ENCODE measurements at regions not wholly inside any gene's neighbourhood (a gene's known extent, or its start where the extent isn't known, plus 50 kb on each side); places are given as distances from the start of the nearest gene placed in this dataset.

DNA sequence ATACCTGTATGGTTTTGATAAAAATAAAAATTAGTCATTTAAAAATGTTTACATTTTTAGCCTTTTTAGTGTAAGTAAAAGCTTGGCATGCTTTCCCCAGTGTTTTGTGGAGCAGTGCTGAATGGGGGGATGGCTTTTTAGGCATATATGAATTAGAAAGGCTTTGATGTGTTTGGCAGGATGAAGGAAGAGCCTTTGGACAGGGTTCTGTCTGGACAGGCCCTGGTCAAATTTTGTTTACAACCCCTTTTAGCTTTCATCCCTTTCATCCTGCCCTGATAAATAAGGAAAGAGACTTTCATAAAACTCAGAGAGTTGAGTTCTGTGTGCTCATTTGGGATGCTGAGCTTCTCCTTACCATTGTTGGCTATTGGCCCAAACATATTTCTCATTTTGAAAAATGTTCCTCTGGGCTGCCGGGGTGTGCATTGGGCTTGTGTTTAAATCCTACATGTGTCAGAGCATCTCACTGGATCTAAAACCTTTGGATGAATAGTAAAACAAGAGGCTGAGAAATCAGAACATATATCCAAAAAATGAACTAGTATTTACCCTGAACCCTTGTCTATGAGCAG lies 68.1 kb upstream of the PHYHIPL start:
- no peak for TF ChIP-seq RAD21 (conservative IDR thresholded peaks at IDR 0.05)
- no peak for TF ChIP-seq EZH2 (IDR thresholded peaks at IDR 0.05; ENCODE audit: borderline replicate concordance, insufficient read depth, low read length, poor library complexity, severe bottlenecking)
- no peak for TF ChIP-seq CTCF (IDR thresholded peaks at IDR 0.05; ENCODE audit: poor library complexity, severe bottlenecking)
- TF ChIP-seq POLR2AphosphoS5 (IDR thresholded peaks at IDR 0.05) = no peak
- TF ChIP-seq EP300 (conservative IDR thresholded peaks at IDR 0.05; ENCODE audit: poor library complexity, severe bottlenecking) = no peak
- no peak for TF ChIP-seq TAF1 (IDR thresholded peaks at IDR 0.05; ENCODE audit: low read depth)
- TF ChIP-seq REST (IDR thresholded peaks at IDR 0.05; ENCODE audit: borderline replicate concordance) = no peak
- TF ChIP-seq MXI1 (conservative IDR thresholded peaks at IDR 0.05; ENCODE audit: poor library complexity, severe bottlenecking) = no peak
- TF ChIP-seq SMC3 (conservative IDR thresholded peaks at IDR 0.05; ENCODE audit: poor library complexity) = no peak
